SK-N-SH treated with all-trans-retinoic acid at 6 μM for 48 hours (cell line): ENCODE measurements at regions not wholly inside any gene's neighbourhood (a gene's known extent, or its start where the extent isn't known, plus 50 kb on each side); places are given as distances from the start of the nearest gene placed in this dataset.

Experiments
- ARNTL ChIP-seq: fragments of 450-650 bp; formaldehyde crosslinking; IDR thresholded peaks from 2 replicates; pipeline ENCODE4 v1.5.0; 2020; ENCODE audit warnings: low read depth, mild to moderate bottlenecking, moderate library complexity, borderline replicate concordance
- RARB ChIP-seq: fragments of 250-450 bp; sonication (Bioruptor Pico); IDR thresholded peaks from 2 replicates; pipeline ENCODE4 v1.8.0; 2021; ENCODE audit warnings: mild to moderate bottlenecking, moderate library complexity
- TCF4 ChIP-seq: fragments of 250-450 bp; sonication (Bioruptor Pico); IDR thresholded peaks from 2 replicates; pipeline ENCODE4 v1.8.0; 2021; ENCODE audit warnings: mild to moderate bottlenecking, moderate library complexity, borderline replicate concordance
- TOX ChIP-seq: fragments of 250-450 bp; sonication (Bioruptor Pico); IDR thresholded peaks from 2 replicates; pipeline ENCODE4 v1.8.0; 2021; ENCODE audit warnings: mild to moderate bottlenecking, moderate library complexity, borderline replicate concordance
- ZFP3 ChIP-seq: fragments of 250-450 bp; sonication (Bioruptor Pico); IDR thresholded peaks from 2 replicates; pipeline ENCODE4 v1.5.0; 2020; ENCODE audit warnings: mild to moderate bottlenecking, moderate library complexity
- TF ChIP-seq, protein P1 (sequence below): fragments of 250-450 bp; sonication (Bioruptor Pico); IDR thresholded peaks from 2 replicates; pipeline ENCODE4 v1.5.1; 2020; ENCODE audit warnings: low read depth, mild to moderate bottlenecking, moderate library complexity

DNA sequence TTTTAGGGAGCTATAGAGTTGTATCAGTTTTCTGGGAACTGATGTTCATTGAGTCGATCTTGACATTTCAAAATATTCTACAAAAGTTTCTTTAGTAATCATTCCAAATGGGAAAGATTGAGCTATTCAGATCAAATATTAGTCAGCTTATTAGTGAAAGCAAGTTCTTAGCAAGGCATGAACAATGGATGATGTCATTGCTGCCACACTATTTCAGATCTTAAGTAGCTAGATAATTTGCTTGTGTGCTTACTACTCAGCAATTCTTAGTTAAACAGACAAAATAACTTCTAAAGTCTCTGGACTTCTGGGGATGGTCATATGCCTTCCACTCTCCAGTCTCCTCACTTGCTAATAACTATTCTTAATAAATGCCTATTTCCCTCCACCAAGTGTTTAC is 69.0 kb upstream of the CDH8 start:
- no peak for TF ChIP-seq ZFP3
- TF ChIP-seq, protein P1, sequence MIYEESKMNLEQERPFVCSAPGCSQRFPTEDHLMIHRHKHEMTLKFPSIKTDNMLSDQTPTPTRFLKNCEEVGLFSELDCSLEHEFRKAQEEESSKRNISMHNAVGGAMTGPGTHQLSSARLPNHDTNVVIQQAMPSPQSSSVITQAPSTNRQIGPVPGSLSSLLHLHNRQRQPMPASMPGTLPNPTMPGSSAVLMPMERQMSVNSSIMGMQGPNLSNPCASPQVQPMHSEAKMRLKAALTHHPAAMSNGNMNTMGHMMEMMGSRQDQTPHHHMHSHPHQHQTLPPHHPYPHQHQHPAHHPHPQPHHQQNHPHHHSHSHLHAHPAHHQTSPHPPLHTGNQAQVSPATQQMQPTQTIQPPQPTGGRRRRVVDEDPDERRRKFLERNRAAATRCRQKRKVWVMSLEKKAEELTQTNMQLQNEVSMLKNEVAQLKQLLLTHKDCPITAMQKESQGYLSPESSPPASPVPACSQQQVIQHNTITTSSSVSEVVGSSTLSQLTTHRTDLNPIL, result no peak
- no peak for TF ChIP-seq ARNTL (CRISPR knock-in tag)
- no peak for TF ChIP-seq RARB
- no peak for TF ChIP-seq TCF4
- no peak for TF ChIP-seq TOX (CRISPR knock-in tag)
